Ascending aorta (tissue), 2 donors: ENCODE measurements at regions not wholly inside any gene's neighbourhood (a gene's known extent, or its start where the extent isn't known, plus 50 kb on each side); places are given as distances from the start of the nearest gene placed in this dataset.

Experiments
- DNase-seq, 2 donors: peaks; one replicate each; pipeline ENCODE4 v3.0.0-alpha.2; 2019; ENCODE audit warnings: low spot score in 2 of 2
- H3K27ac ChIP-seq, 2 donors: fragments of 200-600 bp; sonication (generic); one replicate each; pipeline ENCODE4 v1.5.1; 2016 to 2017; ENCODE audit warnings: mild to moderate bottlenecking in 1 of 2
- H3K27me3 ChIP-seq: fragments of 200-600 bp; sonication (generic); one replicate; pipeline ENCODE4 v1.5.1; 2017
- H3K36me3 ChIP-seq, 2 donors: fragments of 200-600 bp; sonication (generic); one replicate each; pipeline ENCODE4 v1.5.1; 2016
- H3K4me1 ChIP-seq, 2 donors: fragments of 200-600 bp; sonication (generic); one replicate each; pipeline ENCODE4 v1.5.1; 2016 to 2017; ENCODE audit warnings: mild to moderate bottlenecking in 1 of 2
- H3K4me3 ChIP-seq, 2 donors: fragments of 200-600 bp; sonication (generic); one replicate each; pipeline ENCODE4 v1.5.1; 2016 to 2017; ENCODE audit warnings: mild to moderate bottlenecking in 1 of 2
- H3K9me3 ChIP-seq, 2 donors: fragments of 200-600 bp; sonication (generic); one replicate each; pipeline ENCODE4 v1.5.1; 2016
- CTCF ChIP-seq, 3 experiments: fragments of 200-600 bp in 2 of 3; fragments of 450-650 bp in 1 of 3; sonication (generic) in 2 of 3; IDR thresholded peaks; one replicate each; pipeline ENCODE4 v1.5.1; 2016 to 2019; ENCODE audit warnings: antibody characterized with exemption in 3 of 3, mild to moderate bottlenecking in 1 of 3, moderate library complexity in 1 of 3
- intact Hi-C: fragments of 100-400 bp; cut with DNase I; formaldehyde crosslinking; loops from one replicate; pipeline ENCODE4 v1.15.1; 2023

- peaks cover 0 to 3% of the 10 kb centered on the region in 2 donors for H3K4me1 ChIP-seq
- no peaks in the 10 kb centered on the region for H3K9me3 ChIP-seq
- intact Hi-C loops = no loop called here
- no peak for TF ChIP-seq CTCF (IDR thresholded peaks at IDR 0.05)
- no peaks in the 10 kb centered on the region for H3K27me3 ChIP-seq
- no peak overlapping the region for H3K27ac ChIP-seq
- no peak overlapping the region for H3K4me3 ChIP-seq
- no peak for DNase-seq
- H3K36me3 ChIP-seq = no peaks in the 10 kb centered on the region
Measured at GRCh38 chr6:104321301-104321700, 538.4 kb downstream of the HACE1 start.

- Histone ChIP-seq H3K9me3 (no peaks in the 10 kb centered on the region), H3K4me1 (peaks cover 0 to 2% of the 10 kb centered on the region in 2 donors), H3K27ac (no peak overlapping the region), H3K36me3 (no peaks in the 10 kb centered on the region), H3K4me3 (no peak overlapping the region), H3K27me3 (no peaks in the 10 kb centered on the region)
- intact Hi-C loops = no loop called here
- no peak for DNase-seq
- TF ChIP-seq CTCF (IDR thresholded peaks at IDR 0.05) = no peak
Measured at GRCh38 chr6:104320896-104321295, 538.8 kb downstream of the HACE1 start.

- Histone ChIP-seq H3K27me3 (no peaks in the 10 kb centered on the region), H3K36me3 (no peaks in the 10 kb centered on the region), H3K4me3 (no peak overlapping the region), H3K9me3 (no peaks in the 10 kb centered on the region), H3K4me1 (no peaks in the 10 kb centered on the region), H3K27ac (no peak overlapping the region)
- intact Hi-C loops = no loop called here
- no peak for TF ChIP-seq CTCF (IDR thresholded peaks at IDR 0.05)
- no peak for DNase-seq
Measured at GRCh38 chr6:104312851-104313250, 546.9 kb downstream of the HACE1 start.

- Histone ChIP-seq H3K4me3 (no peak overlapping the region), H3K4me1 (no peaks in the 10 kb centered on the region), H3K27ac (no peak overlapping the region), H3K9me3 (no peaks in the 10 kb centered on the region), H3K27me3 (no peaks in the 10 kb centered on the region), H3K36me3 (no peaks in the 10 kb centered on the region)
- intact Hi-C loops = no loop called here
- TF ChIP-seq CTCF (IDR thresholded peaks at IDR 0.05) = no peak
- DNase-seq = no peak
Measured at GRCh38 chr6:104306211-104306610, 553.5 kb downstream of the HACE1 start.

- Histone ChIP-seq H3K27me3 (no peaks in the 10 kb centered on the region), H3K27ac (no peak overlapping the region), H3K4me1 (no peaks in the 10 kb centered on the region), H3K36me3 (no peaks in the 10 kb centered on the region), H3K9me3 (no peaks in the 10 kb centered on the region), H3K4me3 (no peak overlapping the region)
- TF ChIP-seq CTCF (IDR thresholded peaks at IDR 0.05) = no peak
- intact Hi-C loops = no loop called here
- no peak for DNase-seq
Measured at GRCh38 chr6:104305206-104305605, 554.5 kb downstream of the HACE1 start.

GRCh38 chr6:104301951-104302350 lies 557.8 kb downstream of the HACE1 start:
- Histone ChIP-seq H3K36me3 (no peaks in the 10 kb centered on the region), H3K4me1 (no peaks in the 10 kb centered on the region), H3K4me3 (no peak overlapping the region), H3K9me3 (no peaks in the 10 kb centered on the region), H3K27ac (no peak overlapping the region), H3K27me3 (no peaks in the 10 kb centered on the region)
- intact Hi-C loops = no loop called here
- TF ChIP-seq CTCF (IDR thresholded peaks at IDR 0.05) = no peak
- DNase-seq = no peak
